ENCODE measurements at regions not wholly inside any gene's neighbourhood (a gene's known extent, or its start where the extent isn't known, plus 50 kb on each side); places are given as distances from the start of the nearest gene placed in this dataset.
"Not testable (repeated sequence)": the region's sequence is repeated elsewhere in the genome, so short reads cannot be mapped to it uniquely, and the experiment has no call there.

DNA sequence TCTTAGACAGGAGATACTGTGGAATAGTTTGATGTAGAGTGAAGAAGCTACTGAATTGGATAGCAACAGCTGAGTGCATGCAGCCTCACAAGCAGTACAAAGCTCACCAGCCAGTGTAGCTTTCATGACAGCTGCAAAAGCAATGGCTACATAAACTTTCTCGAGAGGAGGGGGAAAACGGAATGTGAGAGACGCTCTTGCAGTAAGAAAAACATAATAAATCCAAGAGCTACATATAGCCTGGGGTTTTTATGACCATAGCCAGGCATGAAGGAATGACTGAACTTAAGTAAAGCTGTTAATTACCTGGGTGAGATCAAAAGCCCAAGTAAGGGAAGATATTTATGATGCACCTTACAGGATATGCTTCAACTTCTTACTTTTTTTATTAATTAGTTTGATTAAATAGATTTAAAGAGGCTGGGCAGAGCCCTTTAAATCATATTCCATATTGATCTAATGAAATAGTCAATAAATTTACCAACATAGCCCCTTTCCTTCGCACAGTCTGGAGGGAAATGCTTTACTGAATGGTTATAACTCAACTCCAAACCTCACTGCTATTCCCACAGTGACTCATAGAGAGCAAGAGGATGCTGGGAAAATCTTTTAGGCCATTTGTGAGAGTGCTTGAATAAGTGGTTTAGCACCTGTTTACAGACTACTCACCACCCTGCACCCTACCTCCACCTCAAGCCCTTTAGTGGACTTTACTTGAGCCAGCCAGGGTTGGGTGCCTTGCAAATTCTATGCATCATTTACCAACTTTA is 407.2 kb upstream of the CLINT1 start:
- no peak overlapping the region for H3K4me3 Mint-ChIP-seq
- H3K36me3 Mint-ChIP-seq (ENCODE audit: low read depth) = no peaks in the 10 kb centered on the region
- H3K9me3 Mint-ChIP-seq = no peaks in the 10 kb centered on the region
- H3K27me3 Mint-ChIP-seq = no peaks in the 10 kb centered on the region
- H3K4me1 Mint-ChIP-seq (ENCODE audit: low read depth) = no peaks in the 10 kb centered on the region
- no peak overlapping the region for H3K27ac Mint-ChIP-seq

DNA sequence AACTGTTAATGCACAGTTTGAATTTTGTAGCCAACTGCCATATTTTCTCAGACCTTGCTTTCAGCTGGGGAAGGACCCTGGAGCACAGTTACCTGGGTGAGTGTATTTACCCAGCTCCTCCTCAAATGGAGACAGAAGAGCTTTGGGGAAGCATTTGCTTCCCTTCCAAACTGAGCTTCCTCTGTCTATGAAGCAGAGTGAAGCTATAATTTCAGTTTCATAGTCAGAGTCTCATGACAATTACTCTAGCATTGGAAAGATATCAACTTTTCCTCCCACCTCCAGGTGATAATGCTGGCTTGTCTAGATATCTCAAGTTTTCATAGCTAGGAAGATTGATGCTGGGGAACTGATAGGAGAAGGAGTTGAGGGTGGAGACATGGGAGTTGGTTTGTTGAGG is 406.4 kb upstream of the CLINT1 start:
- Mint-ChIP-seq H3K4me3 (no peak overlapping the region), H3K4me1 (ENCODE audit: low read depth) (no peaks in the 10 kb centered on the region), H3K27me3 (no peaks in the 10 kb centered on the region), H3K27ac (no peak overlapping the region), H3K36me3 (ENCODE audit: low read depth) (no peaks in the 10 kb centered on the region), H3K9me3 (no peaks in the 10 kb centered on the region)

- Mint-ChIP-seq H3K4me1 (ENCODE audit: low read depth) (no peaks in the 10 kb centered on the region), H3K27me3 (no peaks in the 10 kb centered on the region), H3K36me3 (ENCODE audit: low read depth) (no peaks in the 10 kb centered on the region), H3K4me3 (no peak overlapping the region), H3K9me3 (no peaks in the 10 kb centered on the region), H3K27ac (no peak overlapping the region)
These were observed 405.3 kb upstream of the CLINT1 start for GRCh38 chr5:158264264-158264663.

DNA sequence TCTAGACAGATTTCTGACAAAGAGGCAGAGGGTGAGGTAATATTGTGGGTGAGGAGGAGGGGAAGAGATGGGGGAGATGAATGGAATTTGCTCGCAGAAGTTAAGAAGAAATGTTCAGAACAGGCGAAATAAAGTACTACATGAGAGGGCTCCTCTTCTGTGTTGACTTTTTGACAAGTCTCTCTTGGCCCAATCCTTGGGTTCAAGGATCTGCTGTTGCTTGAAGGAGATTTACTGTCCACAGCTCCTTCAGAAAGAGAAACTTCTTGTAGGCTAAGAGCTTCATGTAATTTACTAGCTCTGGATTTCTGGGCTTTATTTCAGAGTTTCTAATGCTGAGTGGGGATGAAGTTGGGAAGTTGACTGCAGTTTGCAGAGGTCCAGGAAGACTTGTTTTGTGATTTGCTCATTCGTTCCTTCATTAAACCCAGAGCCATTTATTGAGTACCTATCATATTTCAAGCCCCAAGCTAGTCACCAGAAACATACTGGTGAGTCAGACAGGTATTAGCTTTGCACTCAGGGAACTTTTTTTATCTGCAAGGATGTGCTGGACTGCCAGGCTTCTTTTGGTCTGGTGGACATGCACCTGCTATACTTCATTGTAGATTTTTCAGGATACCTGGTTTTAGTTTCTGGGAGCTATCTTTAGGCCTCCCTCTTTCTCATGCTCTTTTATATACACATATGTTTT is 402.9 kb upstream of the CLINT1 start:
- no peaks in the 10 kb centered on the region for H3K4me1 Mint-ChIP-seq (ENCODE audit: low read depth)
- H3K27ac Mint-ChIP-seq = no peak overlapping the region
- no peak overlapping the region for H3K4me3 Mint-ChIP-seq

GRCh38 chr5:158256096-158256495 is 397.2 kb upstream of the CLINT1 start:
- H3K9me3 Mint-ChIP-seq = no peaks in the 10 kb centered on the region
- H3K27me3 Mint-ChIP-seq = no peaks in the 10 kb centered on the region
- no peaks in the 10 kb centered on the region for H3K4me1 Mint-ChIP-seq (ENCODE audit: low read depth)
- H3K4me3 Mint-ChIP-seq = no peak overlapping the region
- no peak overlapping the region for H3K27ac Mint-ChIP-seq
- no peaks in the 10 kb centered on the region for H3K36me3 Mint-ChIP-seq (ENCODE audit: low read depth)

More for the DNA sequence above, 402.9 kb upstream of the CLINT1 start:
- Mint-ChIP-seq H3K9me3 (no peaks in the 10 kb centered on the region), H3K36me3 (ENCODE audit: low read depth) (no peaks in the 10 kb centered on the region), H3K27me3 (no peaks in the 10 kb centered on the region)

DNA sequence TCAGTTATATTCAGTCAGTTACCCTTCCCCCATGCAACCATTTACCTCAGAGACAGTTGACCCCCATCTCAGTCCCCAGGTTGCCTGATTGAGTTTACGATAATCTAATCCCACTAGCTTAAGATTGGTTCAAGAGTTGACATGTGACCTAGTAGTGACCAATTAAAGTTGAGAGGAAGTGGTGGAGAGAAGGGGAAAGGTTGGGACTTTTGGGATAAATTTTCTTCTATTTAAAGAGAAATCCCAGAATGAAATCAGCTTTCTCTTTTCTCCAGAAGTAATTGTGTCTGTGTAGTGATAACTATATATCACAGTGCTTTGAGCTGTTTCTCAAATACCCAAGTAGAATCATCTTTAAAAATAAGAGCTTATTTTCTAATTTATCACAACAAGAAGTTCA is 396.7 kb upstream of the CLINT1 start:
- Mint-ChIP-seq H3K27me3 (no peaks in the 10 kb centered on the region), H3K4me3 (no peak overlapping the region), H3K4me1 (ENCODE audit: low read depth) (no peaks in the 10 kb centered on the region)

GRCh38 chr5:158246661-158247060 is 387.7 kb upstream of the CLINT1 start:
- Mint-ChIP-seq H3K27me3 (peaks cover 5% of the 10 kb centered on the region), H3K4me1 (ENCODE audit: low read depth) (no peaks in the 10 kb centered on the region), H3K9me3 (no peaks in the 10 kb centered on the region), H3K27ac (no peak overlapping the region), H3K4me3 (no peak overlapping the region), H3K36me3 (ENCODE audit: low read depth) (no peaks in the 10 kb centered on the region)

More for the DNA sequence above, 396.7 kb upstream of the CLINT1 start:
- Mint-ChIP-seq H3K27ac (no peak overlapping the region), H3K36me3 (ENCODE audit: low read depth) (no peaks in the 10 kb centered on the region), H3K9me3 (no peaks in the 10 kb centered on the region)

DNA sequence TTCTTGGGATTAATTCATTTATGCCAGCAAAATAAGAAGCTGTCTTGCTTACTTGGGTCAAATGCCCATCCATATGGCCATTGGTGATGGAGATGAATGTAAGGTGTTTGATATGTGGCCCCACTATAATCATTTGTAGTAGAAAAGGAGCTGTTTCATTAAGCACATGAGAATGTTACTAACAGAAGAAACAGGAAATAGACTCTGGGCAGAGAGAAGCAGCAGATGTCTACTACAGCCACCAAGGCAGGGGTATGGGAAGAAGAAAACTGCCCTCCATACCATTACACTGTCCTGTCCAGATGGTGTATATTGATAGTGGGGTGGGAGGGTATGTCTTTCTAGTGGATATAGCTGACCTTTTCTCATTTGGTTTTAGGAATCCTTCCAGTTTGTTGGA is 386.6 kb upstream of the CLINT1 start:
- H3K4me3 Mint-ChIP-seq = no peak overlapping the region
- no peaks in the 10 kb centered on the region for H3K9me3 Mint-ChIP-seq
- no peak overlapping the region for H3K27ac Mint-ChIP-seq

DNA sequence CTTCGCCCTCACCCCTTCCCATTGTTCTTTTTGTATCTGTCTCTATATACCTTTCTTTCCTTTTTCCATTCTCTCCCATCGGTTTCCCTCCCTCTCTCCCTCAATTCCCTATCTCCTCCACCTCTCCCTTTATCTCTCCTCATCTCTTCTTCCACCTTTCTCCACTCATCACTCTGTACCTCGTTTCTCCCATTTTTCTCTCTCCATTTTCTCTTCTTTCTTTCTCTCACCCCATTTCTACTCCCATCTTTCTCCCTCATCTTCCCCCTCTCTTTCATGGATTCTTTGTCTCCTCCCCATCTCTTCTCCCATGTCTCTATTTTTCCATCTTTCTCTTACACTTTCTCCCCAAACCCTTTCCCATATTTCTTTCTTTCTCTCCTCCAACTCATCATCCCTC is 385.9 kb upstream of the CLINT1 start:
- Mint-ChIP-seq H3K27ac (no peak overlapping the region), H3K4me3 (no peak overlapping the region), H3K9me3 (no peaks in the 10 kb centered on the region), H3K27me3 (peaks cover 5% of the 10 kb centered on the region), H3K4me1 (ENCODE audit: low read depth) (no peaks in the 10 kb centered on the region), H3K36me3 (ENCODE audit: low read depth) (no peaks in the 10 kb centered on the region)

More for the DNA sequence above, 386.6 kb upstream of the CLINT1 start:
- no peaks in the 10 kb centered on the region for H3K36me3 Mint-ChIP-seq (ENCODE audit: low read depth)
- peaks cover 5% of the 10 kb centered on the region for H3K27me3 Mint-ChIP-seq
- no peaks in the 10 kb centered on the region for H3K4me1 Mint-ChIP-seq (ENCODE audit: low read depth)

GRCh38 chr5:158236511-158237335 is 377.8 kb upstream of the CLINT1 start:
- H3K9me3 Mint-ChIP-seq = no peaks in the 10 kb centered on the region
- H3K27ac Mint-ChIP-seq = no peak overlapping the region
- no peaks in the 10 kb centered on the region for H3K36me3 Mint-ChIP-seq (ENCODE audit: low read depth)
- H3K27me3 Mint-ChIP-seq = no peaks in the 10 kb centered on the region
- no peak overlapping the region for H3K4me3 Mint-ChIP-seq
- peaks cover 9% of the 10 kb centered on the region for H3K4me1 Mint-ChIP-seq (ENCODE audit: low read depth)

- Mint-ChIP-seq H3K4me1 (ENCODE audit: low read depth) (peaks cover 9% of the 10 kb centered on the region), H3K36me3 (ENCODE audit: low read depth) (no peaks in the 10 kb centered on the region), H3K27ac (no peak overlapping the region), H3K9me3 (no peaks in the 10 kb centered on the region), H3K27me3 (no peaks in the 10 kb centered on the region), H3K4me3 (no peak overlapping the region)
These were observed 376.2 kb upstream of the CLINT1 start for GRCh38 chr5:158235159-158235547.

- Mint-ChIP-seq H3K4me1 (ENCODE audit: low read depth) (peaks cover 9% of the 10 kb centered on the region), H3K9me3 (no peaks in the 10 kb centered on the region), H3K27ac (no peak overlapping the region), H3K36me3 (ENCODE audit: low read depth) (no peaks in the 10 kb centered on the region), H3K4me3 (no peak overlapping the region), H3K27me3 (no peaks in the 10 kb centered on the region)
These were observed 375.6 kb upstream of the CLINT1 start for GRCh38 chr5:158234323-158235158.

DNA sequence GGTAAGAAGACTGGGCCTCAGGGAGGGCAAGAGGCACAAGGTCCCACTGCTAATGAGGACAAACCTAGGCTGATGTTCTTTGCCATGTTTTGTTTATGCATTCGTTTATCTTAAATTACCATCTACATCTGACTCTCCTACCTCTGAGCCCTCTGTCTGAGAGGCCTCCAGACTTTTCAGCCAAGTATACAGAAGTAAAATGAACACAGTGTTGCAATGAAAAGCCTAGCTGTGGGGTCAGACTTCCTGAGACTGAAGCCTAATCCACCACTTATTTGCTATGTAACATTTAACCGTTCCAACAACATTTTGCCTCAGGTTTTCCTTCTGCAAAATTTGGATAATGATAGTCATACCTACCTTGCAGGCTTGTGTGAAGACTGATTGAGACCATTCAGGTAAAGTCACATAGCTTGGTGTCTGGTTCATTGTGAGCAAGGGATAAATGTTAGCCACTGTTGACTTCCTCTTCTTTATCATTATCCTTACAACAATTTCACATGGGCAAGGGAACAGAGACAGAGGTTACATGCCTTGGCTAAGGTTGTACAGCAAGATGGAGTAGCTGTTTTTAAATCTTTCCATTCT is 374.9 kb upstream of the CLINT1 start:
- H3K9me3 Mint-ChIP-seq = no peaks in the 10 kb centered on the region
- H3K27ac Mint-ChIP-seq = no peak overlapping the region
- H3K4me3 Mint-ChIP-seq = no peak overlapping the region
- H3K36me3 Mint-ChIP-seq (ENCODE audit: low read depth) = no peaks in the 10 kb centered on the region
- no peaks in the 10 kb centered on the region for H3K27me3 Mint-ChIP-seq
- peaks cover 9% of the 10 kb centered on the region for H3K4me1 Mint-ChIP-seq (ENCODE audit: low read depth)

DNA sequence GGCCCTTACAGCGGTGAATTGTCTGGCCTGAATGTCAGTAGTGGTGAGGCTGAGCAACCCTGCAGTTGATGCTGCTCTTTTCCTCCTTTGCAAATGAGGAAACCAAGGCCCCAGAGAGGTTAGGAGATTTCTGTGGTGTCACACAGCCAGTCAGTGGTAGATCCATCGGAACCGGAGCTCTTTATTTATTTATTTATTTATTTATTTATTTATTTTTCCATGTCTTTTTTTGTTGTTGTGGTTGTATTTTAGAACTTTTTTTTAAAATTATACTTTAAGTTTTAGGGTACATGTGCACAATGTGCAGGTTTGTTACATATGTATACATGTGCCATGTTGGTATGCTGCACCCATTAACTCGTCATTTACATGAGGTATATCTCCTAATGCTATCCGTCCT is 368.4 kb upstream of the CLINT1 start:
- H3K4me1 Mint-ChIP-seq (ENCODE audit: low read depth); H3K36me3 Mint-ChIP-seq (ENCODE audit: low read depth); H3K27me3 Mint-ChIP-seq; H3K9me3 Mint-ChIP-seq; H3K27ac Mint-ChIP-seq; H3K4me3 Mint-ChIP-seq: not testable (repeated sequence)

All from stimulated activated naive CD8-positive, alpha-beta T cell treated with anti-CD3 and anti-CD28 coated beads, Interleukin-15, Interleukin-2, amounts not matched to agents 100 ng/mL and 50 ng/mL, for 24 hours (primary cell).